EH (cell line): ENCODE measurements at regions not wholly inside any gene's neighbourhood (a gene's known extent, or its start where the extent isn't known, plus 50 kb on each side); places are given as distances from the start of the nearest gene placed in this dataset.

Experiments
- DNase-seq: peaks from one replicate; pipeline ENCODE4 v3.0.0-alpha.2; 2015; ENCODE audit warnings: low read depth

DNA sequence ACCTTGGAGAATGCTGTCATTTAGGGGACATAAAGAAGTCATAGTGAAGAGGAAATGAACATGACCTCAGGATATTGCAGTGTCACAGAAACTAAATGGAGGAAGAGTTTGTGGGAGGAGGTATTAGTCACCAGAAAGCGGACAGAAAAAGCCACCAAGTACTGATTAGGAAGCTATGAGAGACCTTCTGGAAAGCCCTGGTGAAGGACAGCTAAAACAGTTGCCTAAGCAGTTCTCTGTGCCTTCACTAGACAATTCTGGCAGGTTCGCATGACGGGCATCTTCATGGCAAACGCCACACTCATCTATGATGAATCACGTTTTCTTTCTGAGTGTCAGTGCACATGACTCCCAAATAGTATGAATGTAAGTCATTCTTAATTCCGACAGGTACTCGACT, 325.8 kb downstream of the C11orf87 start:
- no peak for DNase-seq

- DNase-seq = no peak
Measured at GRCh38 chr11:109749476-109749875, 327.5 kb downstream of the C11orf87 start.

GRCh38 chr11:109750964-109751363, 329.0 kb downstream of the C11orf87 start:
- DNase-seq = no peak

DNA sequence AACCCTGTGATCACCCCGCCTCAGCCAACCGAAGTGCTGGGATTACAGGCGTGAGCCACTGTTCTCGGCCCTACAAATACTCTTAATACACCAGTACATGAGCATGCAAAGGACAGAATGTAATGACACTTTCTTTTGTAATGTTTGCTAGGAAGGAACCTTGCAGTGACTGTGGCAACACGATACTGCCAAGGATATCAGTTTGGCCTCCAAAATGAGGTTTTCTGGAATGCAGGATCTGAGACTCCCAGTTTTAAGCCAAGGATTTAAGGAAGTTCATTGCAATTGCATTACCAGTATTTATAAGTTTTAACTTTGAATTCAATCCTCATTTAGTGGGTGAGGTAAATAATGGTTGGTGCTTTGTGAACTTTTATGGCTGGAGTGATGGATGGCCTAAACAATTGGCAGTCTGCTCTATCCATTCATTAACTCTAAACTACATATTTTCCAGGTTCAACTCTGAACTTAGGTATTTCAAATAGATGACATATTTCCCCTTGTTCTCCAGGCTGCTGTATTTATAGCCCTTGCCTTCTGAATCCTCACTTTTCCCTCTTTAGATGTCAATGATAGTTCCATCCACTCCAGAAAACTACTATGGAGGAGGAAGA, 330.3 kb downstream of the C11orf87 start:
- DNase-seq = no peak

DNA sequence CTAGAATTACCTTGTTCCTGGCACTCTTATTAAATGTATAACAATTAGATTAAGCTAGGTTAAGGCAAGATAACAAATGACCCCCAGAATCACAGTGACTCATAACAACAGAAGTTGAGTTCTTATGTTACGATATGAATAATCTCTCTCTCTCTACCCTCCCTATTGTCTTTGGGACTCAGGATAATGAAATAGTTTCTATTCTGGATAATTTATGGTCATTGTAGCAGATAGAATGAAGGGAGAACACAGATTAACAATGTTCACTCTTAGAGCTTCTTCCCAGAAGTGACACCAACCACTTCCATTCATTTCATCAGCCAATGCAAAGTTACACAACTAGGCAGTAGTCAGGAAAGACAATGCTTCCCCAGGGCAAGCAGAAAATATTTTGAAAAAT, 334.5 kb downstream of the C11orf87 start:
- no peak for DNase-seq

DNA sequence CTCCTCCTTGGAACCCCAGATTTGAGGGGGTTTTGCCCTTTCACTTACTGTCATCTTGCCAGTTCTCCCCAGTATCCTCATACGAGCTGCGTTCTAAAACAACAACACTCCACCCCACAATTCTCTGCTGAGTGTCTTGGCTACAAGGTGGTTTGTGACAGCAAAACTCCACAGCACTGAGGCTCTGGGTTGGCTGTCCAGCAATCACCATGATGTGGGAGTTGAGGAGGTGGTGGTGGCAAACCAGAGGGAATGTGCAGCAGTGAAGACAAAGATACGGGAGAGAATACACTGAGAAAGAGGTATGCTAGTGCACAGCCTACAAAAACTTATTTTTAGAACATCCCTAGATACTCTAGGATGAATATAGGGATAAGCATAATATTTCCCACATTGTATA, 335.0 kb downstream of the C11orf87 start:
- DNase-seq = no peak

DNA sequence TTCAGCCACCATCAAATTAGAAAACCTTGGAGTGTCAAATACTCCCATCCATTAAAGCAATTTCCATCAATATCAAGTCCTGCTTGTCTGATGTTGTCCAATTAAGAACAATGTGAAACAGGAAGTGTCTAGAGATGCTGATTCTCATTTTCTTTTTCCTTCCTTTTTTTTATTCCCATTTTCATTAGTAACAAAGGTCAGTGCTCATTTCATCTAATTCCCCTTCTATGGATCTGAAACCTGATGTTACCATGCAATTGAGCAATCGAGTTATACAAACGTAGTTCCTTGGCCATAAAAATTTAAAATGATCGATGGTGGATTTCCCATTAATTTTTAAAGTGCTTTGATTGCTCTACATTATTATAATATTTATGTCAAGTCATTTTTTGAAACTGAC, 330.6 kb upstream of the ZC3H12C start:
- DNase-seq = no peak

GRCh38 chr11:109765709-109766311, 327.4 kb upstream of the ZC3H12C start:
- no peak for DNase-seq

DNA sequence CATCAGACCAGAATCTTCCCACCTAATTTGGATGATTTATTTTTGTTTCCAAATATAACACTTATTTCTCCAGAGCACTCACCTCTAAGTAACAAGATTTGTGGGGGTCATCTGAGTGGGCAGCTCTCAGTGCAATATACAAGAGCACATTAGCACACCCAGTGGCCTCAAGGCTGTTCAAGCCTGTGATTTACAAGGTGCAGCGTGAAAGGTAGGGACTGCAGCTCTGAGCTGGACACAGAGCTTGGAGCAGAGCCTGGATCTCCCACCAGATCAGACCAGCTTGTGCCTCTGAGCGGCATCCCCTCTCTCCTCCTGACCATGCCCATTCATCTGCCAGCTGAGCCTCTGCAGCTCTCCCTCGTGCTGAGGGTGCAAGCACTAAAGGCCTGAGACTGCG, 323.3 kb upstream of the ZC3H12C start:
- DNase-seq = no peak

DNA sequence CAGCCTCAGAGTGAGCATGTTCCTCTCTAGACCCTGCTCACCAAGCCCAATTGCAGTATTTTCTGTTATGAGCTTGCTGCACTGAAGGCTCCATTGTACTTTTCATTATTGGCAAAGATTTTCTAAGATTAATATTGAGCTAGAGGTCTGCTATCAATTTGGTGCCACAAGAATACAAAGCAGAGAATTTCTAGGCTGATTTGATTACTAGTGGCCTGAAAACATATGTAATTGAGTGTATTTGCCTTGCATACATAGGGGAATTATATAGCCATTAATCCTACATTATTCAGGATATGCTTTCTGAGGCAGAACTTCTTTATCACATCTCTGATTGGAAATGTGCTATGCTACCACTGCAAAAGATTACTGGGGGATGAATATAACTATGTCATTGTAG, 322.9 kb upstream of the ZC3H12C start:
- no peak for DNase-seq

GRCh38 chr11:109772892-109773291, 320.3 kb upstream of the ZC3H12C start:
- no peak for DNase-seq

DNA sequence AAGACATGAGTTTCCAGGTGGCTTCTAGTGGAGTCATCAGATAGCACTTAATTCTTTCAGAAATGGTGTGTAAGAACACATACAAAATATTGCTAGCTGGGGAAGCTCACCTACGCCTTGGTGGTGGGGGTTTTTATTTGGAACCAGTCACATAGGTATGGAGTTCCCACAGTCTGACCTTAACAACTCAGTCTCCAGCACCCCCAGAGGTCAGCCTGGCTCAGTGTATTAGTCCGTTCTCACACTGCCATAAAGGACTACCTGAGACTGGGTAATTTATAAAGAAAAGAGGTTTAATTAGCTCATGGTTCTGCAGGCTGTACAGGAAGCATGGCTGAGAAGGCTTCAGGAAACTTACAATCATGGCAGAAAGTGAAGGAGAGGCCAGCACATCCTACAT, 317.5 kb upstream of the ZC3H12C start:
- DNase-seq = no peak

DNA sequence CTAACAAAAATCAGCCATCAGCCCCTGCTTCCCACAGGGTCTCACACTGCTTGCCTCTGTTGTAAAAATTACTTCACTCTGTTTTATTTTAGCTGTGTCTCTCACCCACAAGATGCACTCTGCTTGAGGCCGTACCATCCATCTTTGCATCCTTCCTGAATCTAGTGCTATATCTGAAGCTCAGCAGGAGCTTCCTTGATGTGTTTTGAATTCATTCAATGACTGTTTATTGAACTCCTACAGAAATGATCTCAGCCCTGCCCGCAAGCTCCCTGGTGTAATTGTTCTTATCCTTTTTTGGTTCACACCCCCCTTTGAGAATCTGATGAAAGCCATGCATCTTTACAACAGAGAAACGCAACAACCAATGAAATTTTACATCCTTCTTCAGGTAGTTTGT, 310.2 kb upstream of the ZC3H12C start:
- DNase-seq = no peak

- no peak for DNase-seq
Measured at GRCh38 chr11:109783840-109784239, 309.4 kb upstream of the ZC3H12C start.

GRCh38 chr11:109784536-109784935, 308.7 kb upstream of the ZC3H12C start:
- no peak for DNase-seq

- no peak for DNase-seq
Measured at GRCh38 chr11:109785198-109785597, 308.0 kb upstream of the ZC3H12C start.

DNA sequence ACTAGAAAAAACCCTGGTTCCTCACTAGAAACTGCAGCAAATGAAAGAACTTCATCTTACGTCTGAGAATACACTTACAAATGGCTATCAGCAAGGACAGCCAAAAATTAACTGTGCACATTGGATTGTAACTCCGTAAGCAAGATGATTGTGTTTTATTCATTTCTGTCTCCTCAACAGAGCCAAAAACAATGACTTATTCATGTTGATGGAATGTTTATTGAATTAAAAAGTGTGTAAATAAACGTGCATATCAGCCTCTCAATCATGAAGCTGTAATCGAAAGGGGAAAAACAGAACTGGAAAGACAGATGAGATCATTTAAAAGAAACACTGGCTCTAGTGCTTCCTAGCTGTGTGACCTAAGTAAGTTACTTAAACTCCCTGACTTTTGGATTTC, 307.5 kb upstream of the ZC3H12C start:
- peak; percentile 1 for DNase-seq

DNA sequence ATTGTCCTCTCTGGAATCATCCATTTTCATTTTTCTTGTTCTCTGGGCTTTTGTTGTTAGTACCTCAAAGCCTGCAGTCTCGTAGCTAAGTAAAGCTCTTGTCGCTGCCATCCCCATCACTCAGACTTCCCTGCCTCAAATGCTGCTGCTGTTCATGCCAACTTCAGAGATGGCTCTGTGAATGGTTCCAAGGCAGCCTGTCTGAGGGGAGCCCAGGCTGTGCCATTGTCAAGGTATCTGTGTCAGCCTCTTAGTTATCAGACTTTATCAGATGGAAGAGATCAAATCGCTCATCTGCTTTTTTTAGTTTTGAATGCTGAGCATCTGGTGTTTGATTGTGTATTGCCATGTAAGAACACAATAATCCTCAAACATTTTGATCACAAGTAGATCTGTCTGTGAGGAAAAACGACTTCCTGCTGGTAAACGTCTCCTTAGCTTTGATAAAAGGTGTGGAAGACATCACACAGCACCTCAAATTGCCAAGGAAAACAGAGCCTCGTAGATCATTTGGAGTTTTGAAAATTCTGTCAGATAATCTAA, 304.2 kb upstream of the ZC3H12C start:
- no peak for DNase-seq

DNA sequence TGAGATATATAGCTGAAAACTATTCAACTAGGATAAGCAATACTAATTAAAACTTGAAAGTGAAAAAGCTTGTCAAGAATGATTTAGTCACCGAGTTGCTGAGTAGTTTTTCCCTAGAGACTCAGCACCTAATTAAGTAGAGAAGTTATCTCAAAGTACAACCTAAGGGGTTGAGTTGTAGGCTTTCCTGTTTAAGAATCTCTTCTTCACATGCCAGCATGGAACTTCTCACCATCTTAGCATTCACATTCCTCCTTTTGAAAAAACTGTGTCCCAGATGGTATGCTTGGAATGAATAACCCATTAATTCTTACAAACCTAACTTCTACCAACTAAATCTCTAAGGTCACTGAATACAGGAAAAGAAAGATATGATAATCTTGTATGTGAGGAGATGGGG, 303.3 kb upstream of the ZC3H12C start:
- peak; percentile 47 for DNase-seq

GRCh38 chr11:109791337-109791736, 301.9 kb upstream of the ZC3H12C start:
- DNase-seq = no peak

GRCh38 chr11:109794501-109794900, 298.7 kb upstream of the ZC3H12C start:
- no peak for DNase-seq

DNA sequence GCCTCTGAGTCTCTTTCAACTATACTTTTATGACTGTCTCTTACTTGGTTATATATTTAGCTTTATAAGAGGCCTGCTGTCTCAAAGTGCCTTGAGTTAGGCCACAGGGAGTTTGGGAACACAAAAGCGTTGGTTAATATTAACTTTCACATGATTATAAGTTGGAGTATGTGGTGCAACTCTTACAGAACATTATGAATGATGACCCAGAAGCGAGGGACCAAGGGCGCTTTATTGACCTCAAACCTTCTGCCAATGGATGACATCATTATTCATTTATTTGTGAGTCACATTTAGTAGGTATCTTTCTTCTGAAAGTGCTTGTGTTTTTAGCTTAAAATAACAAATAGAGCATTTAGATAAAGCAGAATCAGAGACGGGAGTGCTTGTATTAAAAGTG, 298.0 kb upstream of the ZC3H12C start:
- no peak for DNase-seq

DNA sequence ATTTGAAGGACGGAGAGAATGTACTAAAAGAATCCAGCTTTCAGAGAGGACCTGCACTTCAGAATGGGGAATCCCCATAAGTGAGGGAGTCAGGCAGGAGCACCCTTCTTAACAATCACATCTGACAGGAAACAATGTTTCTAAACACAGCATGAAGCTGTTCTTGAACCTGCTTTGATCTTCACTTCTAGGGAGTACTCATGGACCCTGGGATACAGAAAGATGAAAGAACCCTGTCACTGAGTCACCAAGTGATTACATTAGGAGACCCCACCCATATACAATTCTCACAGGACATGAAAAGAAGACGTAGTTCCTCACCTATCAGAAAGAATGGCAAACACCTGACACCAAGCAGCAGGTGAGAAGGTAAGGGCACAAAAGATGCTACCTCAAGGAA, 296.9 kb upstream of the ZC3H12C start:
- DNase-seq = no peak

GRCh38 chr11:109798521-109798920, 294.7 kb upstream of the ZC3H12C start:
- peak; percentile 6 for DNase-seq
